ENCODE measurements at regions not wholly inside any gene's neighbourhood (a gene's known extent, or its start where the extent isn't known, plus 50 kb on each side); places are given as distances from the start of the nearest gene placed in this dataset.
A peak's percentile ranks its signal among the peaks of the same experiment; 100 is the strongest.

- Histone ChIP-seq H3K27ac (peak overlapping the region; percentile 89), H3K4me2 (peak overlapping the region; percentile 64), H3K9me3 (0 out of 3 replicates have a peak, but pooled peaks cover 10% of the 10 kb centered on the region), H3K4me1 (peaks cover 40% of the 10 kb centered on the region), H3K4me3 (no peak overlapping the region)
- CTCF ChIA-PET = interaction anchor here (0.8 to 2.0 kb wide), 10 partner anchors 10 to 376 kb away, joined by 3 to 8 read pairs (median 4); no protein-coding TSS in a partner anchor
- DNase-seq (ENCODE audit: low read depth in 1 of 2, low spot score in 1 of 2) (peak; percentile 55 to 84), FAIRE-seq (peak; percentile 84), ATAC-seq (peak; percentile 80 to 84)
- TF ChIP-seq HOXB5 (CRISPR knock-in tag; IDR thresholded peaks at IDR 0.05) = 0 out of 2 replicates have a peak, but pooled peaks have one; percentile 25
- TF ChIP-seq SREBF2 (IDR thresholded peaks at IDR 0.05) = no peak
- no peak for TF ChIP-seq JUNB (IDR thresholded peaks at IDR 0.05)
- 0% methylated on average over 1 of the region's 1 CpG for WGBS (ENCODE audit: missing lambda C conversion rate)
- POLR2A ChIA-PET = interaction anchor here (0.7 to 3.4 kb wide), 5 partner anchors 9 to 176 kb away, joined by 3 to 19 read pairs (median 6); no protein-coding TSS in a partner anchor
Observed at GRCh38 chr5:71932131-71932654, 175.1 kb upstream of the MAP1B start.

DNA sequence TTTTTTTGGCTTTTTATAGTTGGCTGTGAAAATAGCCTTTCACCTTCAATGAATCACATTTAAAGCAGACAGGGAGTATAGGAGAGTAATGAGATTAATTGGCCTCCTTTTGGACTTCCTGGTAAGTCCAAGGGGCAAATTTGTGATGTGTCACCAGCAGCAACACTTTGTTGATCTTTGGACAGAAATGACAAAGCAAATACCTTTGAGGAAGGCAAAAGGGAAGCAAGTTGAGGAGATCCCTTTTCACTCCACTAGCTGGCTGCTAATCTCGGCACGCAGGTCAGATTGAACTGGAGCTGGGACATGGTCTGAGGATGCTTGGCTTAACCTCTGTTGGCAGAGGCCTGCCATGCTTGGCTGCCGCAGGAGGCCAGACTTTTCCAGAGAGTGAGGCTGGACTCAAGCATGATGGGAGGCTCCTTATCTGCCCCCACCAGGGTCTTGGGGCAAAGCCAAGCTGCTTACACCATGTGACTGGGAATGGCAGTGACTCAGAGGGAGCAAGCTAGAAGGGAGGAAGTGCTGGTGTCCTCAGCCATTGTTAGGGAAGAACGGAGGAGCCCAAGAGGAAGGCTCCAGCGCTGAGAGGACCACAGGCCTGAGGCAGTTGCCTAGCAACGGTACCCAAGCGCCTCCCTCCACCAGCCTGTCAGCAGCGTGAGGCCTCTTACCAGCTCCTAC, 174.5 kb upstream of the MAP1B start:
- H3K4me3 ChIP-seq = no peak overlapping the region
- POLR2A ChIA-PET = interaction anchor here (0.7 to 3.4 kb wide), 5 partner anchors 10 to 175 kb away, joined by 3 to 19 read pairs (median 6); no protein-coding TSS in a partner anchor
- H3K4me1 ChIP-seq = peaks cover 40% of the 10 kb centered on the region
- TF ChIP-seq RAD21 (conservative IDR thresholded peaks at IDR 0.05 in 1 of 2, IDR thresholded peaks at IDR 0.05 in 1 of 2) (peak; percentile 1 to 57; a peak in 3 of 5 replicates), GATA3 (IDR thresholded peaks at IDR 0.05; ENCODE audit: borderline replicate concordance) (peak; percentile 27; the same call in 1 of the 2 replicates), POLR2A (IDR thresholded peaks at IDR 0.05; ENCODE audit: low read length) (no peak), ELK1 (IDR thresholded peaks at IDR 0.05; ENCODE audit: low read depth, low read length) (no peak), FOSL2 (IDR thresholded peaks at IDR 0.05) (peak; percentile 43; the same call in 1 of the 2 replicates), FOSL2 (CRISPR knock-in tag; IDR thresholded peaks at IDR 0.05) (peak; percentile 83), HEYL (CRISPR knock-in tag; IDR thresholded peaks at IDR 0.05) (0 out of 2 replicates have a peak, but pooled peaks have one; percentile 44), ZSCAN20 (CRISPR knock-in tag; IDR thresholded peaks at IDR 0.05) (peak; percentile 55; the same call in 1 of the 2 replicates), HDAC2 (IDR thresholded peaks at IDR 0.05) (no peak), JUNB (IDR thresholded peaks at IDR 0.05) (peak; percentile 80), MAFK (IDR thresholded peaks at IDR 0.05; ENCODE audit: partially characterized antibody) (peak; percentile 97), ZNF302 (CRISPR knock-in tag; IDR thresholded peaks at IDR 0.05) (peak; percentile 38; the same call in 1 of the 2 replicates), HOXB5 (CRISPR knock-in tag; IDR thresholded peaks at IDR 0.05) (peak; percentile 14; the same call in 1 of the 2 replicates), NR3C1 (IDR thresholded peaks at IDR 0.05) (no peak), MYC (IDR thresholded peaks at IDR 0.05; ENCODE audit: borderline replicate concordance, low read length) (no peak), ATOH8 (CRISPR knock-in tag; IDR thresholded peaks at IDR 0.05; ENCODE audit: low read depth) (0 out of 2 replicates have a peak, but pooled peaks have one; percentile 53), NFE2L2 (conservative IDR thresholded peaks at IDR 0.05; ENCODE audit: low read length) (peak; percentile 78; the same call in 1 of the 2 replicates), TP53 (CRISPR knock-in tag; IDR thresholded peaks at IDR 0.05) (peak; percentile 47; the same call in 1 of the 2 replicates), CHD4 (IDR thresholded peaks at IDR 0.05; ENCODE audit: borderline replicate concordance) (no peak), RCOR1 (IDR thresholded peaks at IDR 0.05; ENCODE audit: low read depth, low read length) (no peak), USF2 (IDR thresholded peaks at IDR 0.05) (peak; percentile 83), HOXB13 (CRISPR knock-in tag; IDR thresholded peaks at IDR 0.05; ENCODE audit: low read depth) (peak; percentile 68; the same call in 1 of the 2 replicates), EP300 (IDR thresholded peaks at IDR 0.05) (peak; percentile 53 to 84; a peak in 3 of 5 replicates), CBX8 (IDR thresholded peaks at IDR 0.05) (no peak), JUN (IDR thresholded peaks at IDR 0.05) (peak; percentile 83 to 89), RARB (CRISPR knock-in tag; IDR thresholded peaks at IDR 0.05) (0 out of 2 replicates have a peak, but pooled peaks have one; percentile 47)
- TF ChIP-seq, protein P1, sequence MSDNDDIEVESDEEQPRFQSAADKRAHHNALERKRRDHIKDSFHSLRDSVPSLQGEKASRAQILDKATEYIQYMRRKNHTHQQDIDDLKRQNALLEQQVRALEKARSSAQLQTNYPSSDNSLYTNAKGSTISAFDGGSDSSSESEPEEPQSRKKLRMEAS (IDR thresholded peaks at IDR 0.05) = peak; percentile 66
- TF ChIP-seq, protein P2, sequence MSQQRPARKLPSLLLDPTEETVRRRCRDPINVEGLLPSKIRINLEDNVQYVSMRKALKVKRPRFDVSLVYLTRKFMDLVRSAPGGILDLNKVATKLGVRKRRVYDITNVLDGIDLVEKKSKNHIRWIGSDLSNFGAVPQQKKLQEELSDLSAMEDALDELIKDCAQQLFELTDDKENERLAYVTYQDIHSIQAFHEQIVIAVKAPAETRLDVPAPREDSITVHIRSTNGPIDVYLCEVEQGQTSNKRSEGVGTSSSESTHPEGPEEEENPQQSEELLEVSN (IDR thresholded peaks at IDR 0.05; ENCODE audit: borderline replicate concordance, low read depth) = peak; percentile 29; the same call in 1 of the 2 replicates
- H3K9me3 ChIP-seq = 0 out of 3 replicates have a peak, but pooled peaks cover 6% of the 10 kb centered on the region
- WGBS (ENCODE audit: missing lambda C conversion rate) = 2% methylated on average over 8 of the region's 8 CpGs
- CTCF ChIA-PET = interaction anchor here (1.1 to 2.0 kb wide), 6 partner anchors 10 to 179 kb away, joined by 3 to 8 read pairs (median 4); no protein-coding TSS in a partner anchor
- DNase-seq (ENCODE audit: low read depth in 1 of 2, low spot score in 1 of 2) = peak; percentile 81 to 93
- peak overlapping the region; percentile 89 for H3K27ac ChIP-seq
- peak; percentile 79 for FAIRE-seq
- peak; percentile 90 to 93 for ATAC-seq
- peak overlapping the region; percentile 64 for H3K4me2 ChIP-seq

Data from A549 (cell line).